ENCODE measurements at regions not wholly inside any gene's neighbourhood (a gene's known extent, or its start where the extent isn't known, plus 50 kb on each side); places are given as distances from the start of the nearest gene placed in this dataset.

DNA sequence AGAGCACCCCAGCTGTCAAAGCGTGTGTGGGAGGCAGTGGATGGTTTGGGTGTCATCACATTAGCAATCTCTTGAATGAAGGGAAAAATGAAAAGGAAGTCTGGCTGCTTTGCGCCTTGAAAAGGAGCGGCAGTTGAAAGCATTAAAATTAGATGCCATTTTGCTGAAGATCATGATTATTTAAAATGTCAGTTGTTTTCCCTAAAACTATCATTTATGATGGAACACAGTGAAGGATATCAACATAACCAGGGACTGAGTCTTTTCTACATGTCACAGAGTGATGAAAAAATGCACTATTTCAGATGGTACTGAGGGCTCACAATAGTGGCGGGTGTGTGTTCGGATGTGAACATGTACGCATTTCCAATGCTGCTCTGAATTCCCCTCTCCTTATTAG lies 450.2 kb upstream of the CPEB2 start:
- no peaks in the 10 kb centered on the region for H3K79me1 ChIP-seq (ENCODE audit: insufficient read depth, low read depth, low read length, poor library complexity, severe bottlenecking)
- H2BK15ac ChIP-seq (ENCODE audit: low read depth, low read length): no peak overlapping the region
- TF ChIP-seq, protein P1, sequence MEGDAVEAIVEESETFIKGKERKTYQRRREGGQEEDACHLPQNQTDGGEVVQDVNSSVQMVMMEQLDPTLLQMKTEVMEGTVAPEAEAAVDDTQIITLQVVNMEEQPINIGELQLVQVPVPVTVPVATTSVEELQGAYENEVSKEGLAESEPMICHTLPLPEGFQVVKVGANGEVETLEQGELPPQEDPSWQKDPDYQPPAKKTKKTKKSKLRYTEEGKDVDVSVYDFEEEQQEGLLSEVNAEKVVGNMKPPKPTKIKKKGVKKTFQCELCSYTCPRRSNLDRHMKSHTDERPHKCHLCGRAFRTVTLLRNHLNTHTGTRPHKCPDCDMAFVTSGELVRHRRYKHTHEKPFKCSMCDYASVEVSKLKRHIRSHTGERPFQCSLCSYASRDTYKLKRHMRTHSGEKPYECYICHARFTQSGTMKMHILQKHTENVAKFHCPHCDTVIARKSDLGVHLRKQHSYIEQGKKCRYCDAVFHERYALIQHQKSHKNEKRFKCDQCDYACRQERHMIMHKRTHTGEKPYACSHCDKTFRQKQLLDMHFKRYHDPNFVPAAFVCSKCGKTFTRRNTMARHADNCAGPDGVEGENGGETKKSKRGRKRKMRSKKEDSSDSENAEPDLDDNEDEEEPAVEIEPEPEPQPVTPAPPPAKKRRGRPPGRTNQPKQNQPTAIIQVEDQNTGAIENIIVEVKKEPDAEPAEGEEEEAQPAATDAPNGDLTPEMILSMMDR (conservative IDR thresholded peaks at IDR 0.05): no peak
- H4K5ac ChIP-seq (ENCODE audit: insufficient read length, low read depth, low read length): no peak overlapping the region
- no peak overlapping the region for H3K23ac ChIP-seq (ENCODE audit: insufficient read length, low read depth, low read length)
- no peak overlapping the region for H3K27ac Mint-ChIP-seq
- H3K56ac ChIP-seq (ENCODE audit: insufficient read length, low read depth, low read length): no peak overlapping the region
- H4K8ac ChIP-seq (replicated peaks; ENCODE audit: insufficient read length, low read depth, low read length): no peak overlapping the region
- H3K9ac ChIP-seq (ENCODE audit: extremely low read depth, insufficient read length, low read length): no peak overlapping the region
- 0 out of 7 replicates have a peak, but pooled peaks cover 0 to 1% (median 0%) of the 10 kb centered on the region in 3 experiments for H3K36me3 Mint-ChIP-seq (ENCODE audit: insufficient read depth in 1 of 3, low read depth in 3 of 3)
- H2BK12ac ChIP-seq (ENCODE audit: insufficient read length, low read depth, low read length): no peak overlapping the region
- no peaks in the 10 kb centered on the region for H3K9me3 ChIP-seq (ENCODE audit: control insufficient read depth, low read depth, low read length)
- H4K20me1 ChIP-seq (ENCODE audit: control insufficient read depth, insufficient read depth, insufficient read length): no peaks in the 10 kb centered on the region
- no CpG with 5 or more reads among the region's 6 CpGs for WGBS (ENCODE audit: extremely low coverage, insufficient read length, low lambda C conversion rate)
- no peak overlapping the region for H3K4me3 Mint-ChIP-seq
- H2AFZ ChIP-seq (ENCODE audit: low read length): no peak overlapping the region
- H3K4me1 ChIP-seq (ENCODE audit: insufficient read depth, low read length): no peaks in the 10 kb centered on the region
- no peak overlapping the region for H2BK20ac ChIP-seq (ENCODE audit: low read depth, low read length, poor library complexity, severe bottlenecking)
- no peak overlapping the region for H3K27ac ChIP-seq (ENCODE audit: insufficient read length, low read depth, low read length)
- H3K9me3 Mint-ChIP-seq: peaks cover 0 to 2% of the 10 kb centered on the region in 2 experiments; a peak in 3 of 5 replicates
- no peak overlapping the region for H3K4ac ChIP-seq (ENCODE audit: low read depth, low read length)
- H3K27me3 Mint-ChIP-seq (ENCODE audit: low read depth): no peaks in the 10 kb centered on the region; the same call in 1 of the 2 replicates
- no peak overlapping the region for H3K4me2 ChIP-seq (ENCODE audit: insufficient read depth, insufficient read length, low read length)
- H3T11ph ChIP-seq (ENCODE audit: low read length): no peak overlapping the region
- no peaks in the 10 kb centered on the region for H3K4me1 Mint-ChIP-seq
- H3K27me3 ChIP-seq (ENCODE audit: insufficient read depth, low read length): no peaks in the 10 kb centered on the region
- H3K23me2 ChIP-seq (ENCODE audit: insufficient read length, low read depth, low read length, poor library complexity, severe bottlenecking): no peaks in the 10 kb centered on the region
- H3K79me2 ChIP-seq (ENCODE audit: insufficient read depth, low read length): no peaks in the 10 kb centered on the region
- H2BK5ac ChIP-seq (ENCODE audit: insufficient read length, low read length): no peak overlapping the region
- no peak overlapping the region for H4K91ac ChIP-seq (ENCODE audit: insufficient read length, low read depth, low read length)
- no peak overlapping the region for H3K18ac ChIP-seq (ENCODE audit: insufficient read length, low read depth, low read length)
- no peak overlapping the region for H3K14ac ChIP-seq (ENCODE audit: insufficient read depth, low read length)
- no peak overlapping the region for H2AK5ac ChIP-seq (ENCODE audit: insufficient read length, low read length)
- no peak overlapping the region for H2BK120ac ChIP-seq (ENCODE audit: low read depth, low read length, poor library complexity, severe bottlenecking)
- no peak for DNase-seq

All from H9 (cell line).